GM12874 (cell line): ENCODE measurements at regions not wholly inside any gene's neighbourhood (a gene's known extent, or its start where the extent isn't known, plus 50 kb on each side); places are given as distances from the start of the nearest gene placed in this dataset.

Source experiments
- TF ChIP-seq, protein P1 (sequence below): IDR thresholded peaks from 2 replicates; pipeline ENCODE4 v1.5.1; 2011; ENCODE audit warnings: low read depth, mild to moderate bottlenecking, control low read depth, low read length, moderate library complexity; ENCODE audit not compliant: insufficient read depth

- TF ChIP-seq, protein P1, sequence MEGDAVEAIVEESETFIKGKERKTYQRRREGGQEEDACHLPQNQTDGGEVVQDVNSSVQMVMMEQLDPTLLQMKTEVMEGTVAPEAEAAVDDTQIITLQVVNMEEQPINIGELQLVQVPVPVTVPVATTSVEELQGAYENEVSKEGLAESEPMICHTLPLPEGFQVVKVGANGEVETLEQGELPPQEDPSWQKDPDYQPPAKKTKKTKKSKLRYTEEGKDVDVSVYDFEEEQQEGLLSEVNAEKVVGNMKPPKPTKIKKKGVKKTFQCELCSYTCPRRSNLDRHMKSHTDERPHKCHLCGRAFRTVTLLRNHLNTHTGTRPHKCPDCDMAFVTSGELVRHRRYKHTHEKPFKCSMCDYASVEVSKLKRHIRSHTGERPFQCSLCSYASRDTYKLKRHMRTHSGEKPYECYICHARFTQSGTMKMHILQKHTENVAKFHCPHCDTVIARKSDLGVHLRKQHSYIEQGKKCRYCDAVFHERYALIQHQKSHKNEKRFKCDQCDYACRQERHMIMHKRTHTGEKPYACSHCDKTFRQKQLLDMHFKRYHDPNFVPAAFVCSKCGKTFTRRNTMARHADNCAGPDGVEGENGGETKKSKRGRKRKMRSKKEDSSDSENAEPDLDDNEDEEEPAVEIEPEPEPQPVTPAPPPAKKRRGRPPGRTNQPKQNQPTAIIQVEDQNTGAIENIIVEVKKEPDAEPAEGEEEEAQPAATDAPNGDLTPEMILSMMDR: no peak
Observed at GRCh38 chr11:38182126-38182866, 1584.3 kb upstream of the RAG2 start.

DNA sequence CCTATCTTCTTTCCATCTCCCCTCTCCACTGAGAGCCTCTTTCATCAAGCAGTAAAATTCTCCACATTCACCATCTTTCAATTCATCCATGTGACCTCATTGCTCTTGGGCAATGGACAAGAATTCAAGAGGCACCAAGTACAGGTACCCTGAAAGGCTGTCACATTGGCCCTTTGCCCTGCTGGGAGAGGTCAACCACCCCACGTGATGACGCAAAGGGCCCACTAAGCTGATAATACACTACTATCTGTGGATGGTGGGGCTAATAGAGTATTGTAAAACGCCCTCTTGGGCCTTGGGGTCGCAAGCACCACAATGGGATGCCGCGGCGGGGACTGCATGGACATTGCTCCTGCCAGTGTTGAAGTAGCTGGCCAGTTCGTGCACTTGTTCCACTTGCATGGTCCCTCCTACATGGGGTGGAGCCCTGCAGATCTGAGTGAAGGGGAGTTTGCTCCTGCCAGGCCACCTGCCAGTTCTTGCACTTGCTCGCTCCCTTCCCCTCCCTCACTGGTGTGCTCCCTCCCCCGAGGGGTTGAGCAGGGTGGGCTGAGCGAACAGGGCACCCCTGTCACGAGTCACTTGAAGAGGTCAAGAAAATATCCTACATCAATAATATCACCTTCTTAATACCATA is 1578.8 kb upstream of the RAG2 start:
- TF ChIP-seq, protein P1: no peak

DNA sequence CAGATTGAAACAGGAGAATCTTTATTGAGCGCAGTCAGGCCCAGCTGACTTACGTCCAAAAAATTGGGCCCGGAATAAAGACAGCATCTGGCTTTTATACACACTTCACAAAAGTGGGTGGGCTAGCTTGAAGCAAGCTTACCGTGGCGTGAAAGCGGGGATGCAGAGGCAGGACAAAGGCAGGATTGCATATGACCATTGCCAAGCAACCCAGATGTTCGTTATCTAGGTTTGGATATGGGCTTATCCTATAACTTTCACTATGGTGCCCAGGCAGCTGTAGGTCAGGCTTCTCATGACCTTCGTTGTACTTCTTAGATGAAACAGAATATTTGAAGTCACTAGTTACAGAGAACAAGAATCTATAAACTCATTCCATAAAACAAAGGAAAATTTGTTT is 1575.6 kb upstream of the RAG2 start:
- TF ChIP-seq, protein P1: no peak

DNA sequence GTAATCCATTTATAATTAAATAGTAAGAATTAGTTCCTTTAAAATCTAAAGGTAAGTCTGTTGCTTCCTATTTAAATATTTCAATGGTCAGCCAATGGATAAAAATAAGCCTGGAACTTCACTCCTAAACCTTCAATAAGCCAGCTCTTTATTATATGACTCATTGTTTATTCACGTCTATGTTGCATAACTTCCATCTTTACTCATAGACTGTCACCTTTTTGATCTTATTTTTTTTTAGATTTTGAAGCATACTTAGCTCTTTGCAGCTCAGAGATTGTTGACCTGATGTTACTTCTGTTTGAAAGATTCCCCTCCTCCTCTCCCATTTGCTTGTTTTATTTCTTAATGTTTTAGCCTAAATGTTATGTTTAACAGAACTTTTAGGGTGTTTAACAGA is 1571.2 kb upstream of the RAG2 start:
- TF ChIP-seq, protein P1: no peak

- TF ChIP-seq, protein P1: no peak
Observed at GRCh38 chr11:38163526-38163925, 1565.5 kb upstream of the RAG2 start.

DNA sequence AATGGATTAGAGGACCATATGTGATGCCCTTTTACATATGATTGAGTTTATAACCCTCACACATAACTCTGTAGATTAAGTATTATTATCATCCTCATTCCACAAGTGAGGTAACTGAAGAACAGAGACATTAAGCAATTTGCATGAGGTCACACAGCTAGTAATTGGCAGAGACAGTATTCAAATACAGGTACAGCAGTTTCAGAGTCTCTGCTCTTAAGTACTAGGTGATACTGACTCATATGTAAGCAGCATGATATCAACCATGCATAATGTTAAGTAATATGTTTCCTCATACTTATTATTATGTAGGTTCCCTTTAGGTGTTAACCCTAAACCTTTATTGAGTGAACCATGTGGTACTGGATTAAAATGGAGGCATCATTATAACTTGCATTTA is 1562.4 kb upstream of the RAG2 start:
- TF ChIP-seq, protein P1: no peak

DNA sequence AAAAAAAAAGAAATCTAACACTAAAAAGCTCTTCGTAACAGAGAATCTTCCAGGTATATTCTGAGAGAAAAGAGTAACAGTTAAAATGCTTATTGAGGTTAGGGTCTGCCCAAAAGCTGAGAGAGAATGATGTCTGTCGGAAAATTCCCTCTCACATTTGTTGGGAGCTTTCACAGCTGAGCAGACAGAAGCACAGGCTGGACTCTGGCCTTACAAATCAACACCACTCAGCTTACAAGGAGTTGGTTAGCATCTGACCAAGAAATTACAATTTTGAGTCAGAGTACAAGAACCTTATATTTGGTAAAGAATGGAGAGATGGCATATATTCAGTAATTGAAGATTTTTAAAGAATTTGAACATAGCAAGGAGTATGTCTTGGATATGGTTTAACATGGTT is 1561.0 kb upstream of the RAG2 start:
- TF ChIP-seq, protein P1: no peak
